NCI-H1105 (cell line): ENCODE measurements at regions not wholly inside any gene's neighbourhood (a gene's known extent, or its start where the extent isn't known, plus 50 kb on each side); places are given as distances from the start of the nearest gene placed in this dataset.

Source experiments
- DNase-seq: peaks from one replicate; lab custom pipeline; 2025; lab: John Stamatoyannopoulos, UW

DNA sequence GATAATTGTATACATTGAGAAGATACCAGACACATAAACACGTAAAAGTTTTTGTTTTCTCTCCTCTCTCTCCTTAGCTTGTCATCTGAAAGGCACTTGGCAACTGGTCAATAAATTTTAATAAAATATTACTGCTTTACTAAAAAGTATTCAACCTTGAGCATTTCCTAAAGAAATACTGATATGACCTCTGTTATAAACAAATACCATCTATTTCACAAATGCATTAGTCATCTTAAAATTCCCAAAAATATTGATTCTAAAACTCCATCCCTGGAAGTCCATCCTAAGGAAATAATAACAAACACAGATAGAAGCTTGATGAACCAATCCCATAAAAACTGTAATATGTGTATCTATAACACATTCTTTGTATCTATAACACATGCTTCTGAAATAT is 483.2 kb downstream of the TLR4 start:
- no peak for DNase-seq

- DNase-seq: no peak
Observed at GRCh38 chr9:118189615-118190014, 485.4 kb downstream of the TLR4 start.

- DNase-seq: no peak
Observed at GRCh38 chr9:118192807-118193206, 488.6 kb downstream of the TLR4 start.

DNA sequence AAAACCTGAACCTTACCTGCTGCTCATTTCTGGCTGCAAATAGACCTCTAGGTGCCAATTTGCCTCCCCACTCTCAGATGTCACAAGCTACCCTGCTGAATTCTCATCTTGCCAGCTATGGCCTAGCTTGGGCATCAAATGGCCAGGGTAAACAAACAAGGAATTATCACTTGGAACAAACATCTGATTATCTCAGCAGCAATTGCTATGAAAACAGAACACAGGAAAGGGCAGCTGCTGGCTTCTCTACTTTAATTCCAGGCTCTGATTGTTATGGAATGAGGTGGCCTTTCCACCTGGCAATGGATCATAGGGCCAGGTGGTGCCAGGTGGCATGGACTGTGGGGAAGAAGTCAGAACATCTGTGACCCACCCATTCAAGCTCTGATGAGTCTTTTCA is 505.1 kb downstream of the TLR4 start:
- DNase-seq: peak; percentile 24

GRCh38 chr9:118215549-118215948 is 511.3 kb downstream of the TLR4 start:
- no peak for DNase-seq

DNA sequence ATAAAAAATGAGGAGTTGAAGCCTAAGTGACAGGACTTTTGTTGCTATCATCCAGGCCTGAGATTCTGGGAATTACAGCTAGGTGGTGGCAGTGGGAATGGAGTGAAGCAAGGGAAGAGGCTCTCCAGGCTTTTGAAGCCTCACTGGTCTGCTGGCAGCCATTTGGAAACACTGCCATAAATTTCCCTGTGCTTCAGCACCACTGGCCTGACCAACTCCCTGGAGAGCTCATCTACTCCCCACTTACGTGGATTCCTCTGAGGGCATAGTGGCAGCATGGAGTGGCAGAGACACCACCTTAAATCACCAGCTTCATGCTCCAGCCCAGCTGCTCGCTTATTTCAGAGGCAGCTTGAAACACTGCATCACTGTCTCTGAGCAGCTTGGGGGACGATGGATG is 518.2 kb downstream of the TLR4 start:
- no peak for DNase-seq

GRCh38 chr9:118223111-118223510 is 518.9 kb downstream of the TLR4 start:
- DNase-seq: no peak

DNA sequence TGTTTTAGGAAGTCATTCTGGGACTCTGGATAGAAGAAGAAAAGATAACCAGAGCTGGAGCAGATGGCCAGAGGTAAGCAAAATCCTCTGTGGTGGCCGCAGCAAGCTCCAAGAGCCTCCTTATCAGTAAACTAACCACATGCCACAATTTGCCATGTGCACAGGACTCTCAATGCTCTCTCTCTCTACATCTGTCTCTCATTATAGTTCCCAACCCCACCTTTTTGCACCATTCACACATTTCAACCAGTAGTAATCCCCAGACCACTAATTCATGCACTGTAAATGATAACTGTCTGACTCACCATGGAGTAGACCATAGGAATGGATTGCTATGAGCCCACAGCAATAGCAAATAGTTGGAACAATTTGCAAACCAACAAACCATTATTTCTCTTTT is 526.1 kb downstream of the TLR4 start:
- DNase-seq: no peak

DNA sequence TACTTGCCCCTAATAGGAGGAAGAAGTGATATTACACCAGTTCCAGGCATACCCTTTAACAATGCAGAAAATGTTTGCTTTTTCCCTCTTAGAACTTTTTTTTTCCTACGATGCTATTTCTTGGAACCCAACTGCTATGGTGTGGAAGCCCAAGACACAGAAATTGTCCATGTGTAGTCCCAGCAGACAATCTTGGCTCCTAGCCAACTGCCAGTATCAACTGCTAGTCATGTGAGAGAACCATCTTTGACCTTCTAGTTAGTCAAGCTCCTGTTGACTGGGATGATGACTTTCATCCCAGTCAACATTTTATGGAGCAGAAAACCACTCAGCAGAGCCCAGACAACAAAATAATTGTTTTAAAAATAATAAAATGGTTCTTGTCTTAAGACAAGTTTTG is 532.4 kb downstream of the TLR4 start:
- no peak for DNase-seq

GRCh38 chr9:118238139-118238538 is 533.9 kb downstream of the TLR4 start:
- DNase-seq: no peak

DNA sequence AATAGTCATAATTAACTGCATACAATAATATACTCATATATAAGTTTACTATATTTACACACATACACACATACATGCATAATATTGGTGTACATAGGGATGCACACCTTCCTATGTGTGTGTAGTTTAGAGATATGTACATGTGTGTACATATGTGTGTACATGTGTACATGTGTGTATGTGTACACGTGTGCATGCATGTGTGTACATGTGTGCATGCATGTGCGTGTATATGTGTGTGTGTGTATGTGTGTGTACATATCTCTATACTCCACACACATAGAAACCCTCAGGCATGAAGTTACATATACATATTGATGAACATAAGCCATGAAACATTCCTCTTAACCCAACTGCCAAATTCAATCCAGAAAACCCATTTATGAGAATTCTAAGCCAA is 547.8 kb downstream of the TLR4 start:
- no peak for DNase-seq

- DNase-seq: no peak
Observed at GRCh38 chr9:118262191-118262590, 558.0 kb downstream of the TLR4 start.

DNA sequence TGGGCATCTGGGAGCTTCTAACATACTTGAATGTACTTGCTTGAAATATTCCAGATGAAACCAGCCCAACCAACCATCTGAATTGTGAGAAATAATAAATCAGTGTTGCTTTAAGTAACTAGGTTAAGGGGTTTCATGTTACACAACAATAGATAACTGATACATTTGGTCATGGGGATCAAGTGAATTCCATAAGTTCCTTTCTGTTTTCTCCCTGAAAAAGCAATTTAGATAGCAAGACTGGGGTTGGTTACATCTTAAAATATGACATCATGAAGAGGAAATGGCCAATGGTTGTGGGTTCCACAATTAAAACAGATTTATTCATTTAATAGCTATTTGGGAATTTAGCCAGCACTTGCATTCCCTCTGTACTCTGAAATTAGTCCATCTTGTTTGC is 559.7 kb downstream of the TLR4 start:
- no peak for DNase-seq

DNA sequence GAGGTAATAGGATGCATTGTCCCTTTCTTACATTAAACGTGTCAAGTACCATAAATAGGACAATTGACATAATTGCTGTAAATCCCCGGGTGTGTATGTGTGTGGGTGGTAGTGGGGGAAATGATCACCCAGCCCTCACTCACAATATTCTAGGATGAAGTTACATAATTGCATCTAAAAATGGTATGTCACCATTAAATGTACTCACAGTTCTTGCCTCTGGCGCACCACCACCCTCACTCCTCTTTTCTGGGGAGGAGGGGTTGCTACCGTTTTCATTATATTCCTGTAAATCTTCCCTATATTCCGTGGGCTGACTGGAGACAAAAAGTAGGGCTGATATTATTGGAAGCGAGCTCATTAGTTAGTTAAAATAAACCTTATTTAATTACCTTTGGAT is 563.8 kb downstream of the TLR4 start:
- DNase-seq: no peak

GRCh38 chr9:118269623-118270022 is 565.4 kb downstream of the TLR4 start:
- no peak for DNase-seq

DNA sequence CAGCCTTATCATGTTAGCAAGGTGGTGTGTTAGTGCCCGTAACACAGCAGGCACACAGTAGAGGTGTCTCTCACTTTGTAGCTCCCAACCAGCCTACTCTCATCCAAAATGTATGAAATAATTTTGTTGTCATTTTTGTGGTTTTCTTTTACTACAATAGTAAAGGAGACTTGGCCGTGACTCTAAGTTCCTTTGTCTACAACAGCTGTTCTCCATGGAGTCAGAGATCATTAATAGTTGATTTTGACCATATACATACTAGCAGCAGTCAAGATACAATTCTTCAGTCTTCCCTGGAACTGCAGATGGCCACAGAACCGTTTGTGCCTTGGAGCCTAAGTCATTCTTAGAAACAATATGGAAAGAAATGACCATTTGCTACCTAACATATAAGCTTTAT is 567.1 kb downstream of the TLR4 start:
- no peak for DNase-seq

DNA sequence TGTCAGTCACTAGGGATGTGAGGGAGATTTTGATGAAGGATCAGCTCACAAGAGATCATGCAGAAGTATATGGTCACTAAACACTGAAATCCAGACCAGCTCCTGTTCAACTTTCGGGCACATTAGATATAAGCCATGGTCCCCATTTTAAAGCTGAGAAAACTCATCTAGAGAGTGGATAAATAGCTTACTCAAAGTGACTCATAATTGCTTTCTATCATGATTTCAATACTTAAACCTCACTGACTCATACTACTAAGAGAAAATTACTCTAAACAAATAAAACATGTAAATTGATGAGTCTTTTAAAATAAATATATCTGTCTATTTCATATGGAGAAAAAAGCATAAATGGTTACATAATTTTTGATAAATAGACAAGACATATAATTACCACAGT is 567.7 kb downstream of the TLR4 start:
- DNase-seq: no peak

DNA sequence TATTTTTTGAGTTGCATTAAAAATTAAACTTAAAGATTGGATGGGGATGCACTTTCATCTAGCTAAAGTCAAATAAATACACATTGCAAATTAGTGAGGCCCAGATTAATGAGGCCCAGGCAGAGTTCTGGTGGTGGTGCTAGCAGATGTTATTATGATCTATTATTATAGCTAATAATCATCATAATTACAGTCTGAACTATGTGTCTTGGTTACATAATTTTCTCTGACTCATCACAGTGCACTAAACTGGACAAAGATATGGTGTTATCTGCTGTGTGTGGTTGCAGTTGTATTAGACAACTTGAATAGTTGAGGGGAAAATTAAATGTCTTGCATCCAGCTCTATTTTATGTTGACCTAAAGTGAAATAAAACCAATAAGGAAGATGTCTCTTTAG is 568.8 kb downstream of the TLR4 start:
- DNase-seq: no peak

DNA sequence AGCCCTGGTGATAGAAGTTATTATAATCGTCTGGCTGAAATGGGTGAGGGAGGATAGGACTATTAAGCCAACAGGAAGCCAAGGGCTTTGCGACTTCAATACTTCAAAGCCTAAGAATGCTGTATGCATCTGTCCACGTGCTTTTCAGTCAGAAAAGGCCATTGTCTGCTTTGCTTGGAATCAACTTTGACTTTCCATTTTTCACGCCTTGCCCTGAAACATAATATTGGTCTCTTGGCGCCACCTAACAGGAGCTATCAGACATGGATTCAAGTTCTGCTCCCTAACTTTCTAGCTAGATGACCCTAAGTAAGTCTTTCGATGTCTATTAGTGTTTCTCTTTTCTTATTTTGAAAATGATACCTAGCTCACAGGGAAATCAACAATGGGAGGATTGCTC is 572.6 kb downstream of the TLR4 start:
- DNase-seq: no peak

- DNase-seq: no peak
Observed at GRCh38 chr9:118281772-118282171, 577.6 kb downstream of the TLR4 start.

DNA sequence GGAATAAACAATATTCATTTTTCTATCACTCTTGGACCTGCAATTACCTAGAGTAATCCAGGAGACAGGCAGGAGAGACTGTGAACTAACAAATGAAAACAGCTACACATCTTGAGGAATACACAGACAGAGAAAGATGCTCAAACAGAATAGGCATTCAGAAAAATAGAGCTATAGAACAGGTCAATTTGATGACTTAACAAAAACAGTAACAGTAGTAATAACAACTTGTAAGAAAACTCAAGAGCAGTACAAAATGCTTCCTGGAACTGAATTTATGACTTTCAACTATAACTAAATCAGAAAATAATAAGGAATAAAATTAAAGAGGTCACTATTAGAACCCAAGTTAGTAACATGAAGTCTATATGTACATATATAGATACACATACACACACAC is 579.3 kb downstream of the TLR4 start:
- DNase-seq: no peak

- no peak for DNase-seq
Observed at GRCh38 chr9:118290116-118290515, 585.9 kb downstream of the TLR4 start.

GRCh38 chr9:118295413-118295812 is 591.2 kb downstream of the TLR4 start:
- no peak for DNase-seq

- no peak for DNase-seq
Observed at GRCh38 chr9:118302721-118303120, 598.5 kb downstream of the TLR4 start.

- no peak for DNase-seq
Observed at GRCh38 chr9:118303216-118303615, 599.0 kb downstream of the TLR4 start.
